HFFc6 (cell line): ENCODE measurements at regions not wholly inside any gene's neighbourhood (a gene's known extent, or its start where the extent isn't known, plus 50 kb on each side); places are given as distances from the start of the nearest gene placed in this dataset.

Experiments used
- DNase-seq: peaks from one replicate; pipeline ENCODE4 v3.0.0-alpha.2; 2018
- H3K27ac Mint-ChIP-seq: 2 replicates; pipeline ENCODE4 v1.8.0; 2020; ENCODE audit warnings: mild to moderate bottlenecking, mixed read lengths
- H3K27me3 Mint-ChIP-seq: 2 replicates; pipeline ENCODE4 v1.8.0; 2021; ENCODE audit warnings: mild to moderate bottlenecking, moderate library complexity, mixed read lengths; ENCODE audit not compliant: insufficient read depth
- H3K36me3 Mint-ChIP-seq: 2 replicates; pipeline ENCODE4 v1.8.0; 2021; ENCODE audit warnings: low read depth, mixed read lengths
- H3K4me1 Mint-ChIP-seq: 2 replicates; pipeline ENCODE4 v1.8.0; 2020; ENCODE audit warnings: low read depth, mixed read lengths
- H3K4me3 Mint-ChIP-seq: 2 replicates; pipeline ENCODE4 v1.8.0; 2020; ENCODE audit warnings: mild to moderate bottlenecking, moderate library complexity, mixed read lengths
- H3K9me3 Mint-ChIP-seq: 2 replicates; pipeline ENCODE4 v1.8.0; 2020; ENCODE audit warnings: mild to moderate bottlenecking, mixed read lengths
- CTCF ChIP-seq: fragments of 200-600 bp; sonication (generic); IDR thresholded peaks from 2 replicates; pipeline ENCODE4 v1.5.0; 2021; ENCODE audit warnings: antibody characterized with exemption, mild to moderate bottlenecking

- Mint-ChIP-seq H3K9me3 (no peaks in the 10 kb centered on the region), H3K27me3 (no peaks in the 10 kb centered on the region), H3K4me3 (no peak overlapping the region), H3K27ac (no peak overlapping the region), H3K36me3 (no peaks in the 10 kb centered on the region), H3K4me1 (peaks cover 33% of the 10 kb centered on the region)
- no peak for TF ChIP-seq CTCF
- peak; percentile 45 for DNase-seq
Measured at GRCh38 chr3:101077361-101078011, 84.3 kb upstream of the ABI3BP start.

DNA sequence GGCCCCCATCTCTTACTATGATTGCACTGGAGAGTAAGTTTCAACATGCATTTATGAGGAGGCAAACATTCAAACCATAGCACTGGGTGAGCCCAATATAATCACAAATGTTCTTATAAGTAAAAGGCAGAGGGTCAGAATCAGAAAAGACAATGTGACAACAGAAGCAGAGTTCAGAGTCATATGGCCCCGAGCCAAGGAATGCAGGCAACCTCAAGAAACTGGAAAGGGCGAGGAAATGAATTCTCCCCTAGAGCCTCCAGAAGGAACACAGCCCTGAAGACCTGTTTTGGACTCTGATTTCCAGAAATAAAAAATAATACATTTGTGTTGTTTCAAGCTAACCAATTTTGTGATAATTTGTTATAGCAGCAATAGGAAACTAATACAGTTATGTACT is 81.3 kb upstream of the ABI3BP start:
- H3K36me3 Mint-ChIP-seq, result peaks cover 11% of the 10 kb centered on the region; the same call in 1 of the 2 replicates
- no peak overlapping the region for H3K27ac Mint-ChIP-seq
- no peak for DNase-seq
- TF ChIP-seq CTCF, result no peak
- H3K9me3 Mint-ChIP-seq, result no peaks in the 10 kb centered on the region
- no peaks in the 10 kb centered on the region for H3K27me3 Mint-ChIP-seq
- no peak overlapping the region for H3K4me3 Mint-ChIP-seq
- peaks cover 50% of the 10 kb centered on the region for H3K4me1 Mint-ChIP-seq

DNA sequence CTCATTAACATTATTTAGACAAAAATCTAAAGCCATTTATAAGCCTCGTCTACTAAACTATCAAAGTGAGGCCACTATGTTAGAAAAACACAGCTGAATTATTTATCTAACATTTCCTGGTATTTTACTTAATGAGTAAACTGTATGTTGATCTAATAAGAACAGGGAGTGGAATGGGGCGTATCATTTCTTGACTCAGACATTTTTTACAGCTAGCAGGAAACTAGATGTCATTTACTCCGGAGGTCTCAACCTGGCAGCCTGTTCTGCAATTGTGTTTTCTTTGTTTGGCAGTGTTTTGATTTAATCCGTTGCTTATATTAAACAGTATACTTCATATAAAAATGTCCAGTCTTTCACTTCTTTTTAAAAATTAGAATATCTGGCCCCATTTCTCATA is 79.1 kb upstream of the ABI3BP start:
- peak overlapping the region; percentile 25 for H3K27ac Mint-ChIP-seq
- no peak for TF ChIP-seq CTCF
- peak; percentile 18 for DNase-seq
- no peaks in the 10 kb centered on the region for H3K9me3 Mint-ChIP-seq
- H3K27me3 Mint-ChIP-seq, result no peaks in the 10 kb centered on the region
- H3K4me1 Mint-ChIP-seq, result peaks cover 59% of the 10 kb centered on the region
- peaks cover 11% of the 10 kb centered on the region; the same call in 1 of the 2 replicates for H3K36me3 Mint-ChIP-seq
- peak overlapping the region; percentile 23; the same call in 1 of the 2 replicates for H3K4me3 Mint-ChIP-seq

DNA sequence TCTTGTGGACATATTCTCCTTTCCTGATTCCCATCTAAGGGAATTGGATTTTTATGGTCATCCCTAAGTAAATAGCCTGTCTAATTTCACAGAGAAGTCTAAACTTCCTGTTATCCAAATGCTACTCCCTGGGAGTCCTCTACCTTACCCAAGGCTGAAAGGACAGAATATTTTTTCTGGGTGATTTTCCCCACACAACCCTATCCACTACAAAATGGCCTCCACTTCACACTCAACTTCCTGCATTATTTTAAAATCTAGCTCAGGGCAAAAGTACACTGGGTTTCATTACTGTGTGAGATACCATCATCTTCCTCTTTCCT is 77.5 kb upstream of the ABI3BP start:
- TF ChIP-seq CTCF, result no peak
- Mint-ChIP-seq H3K4me3 (no peak overlapping the region), H3K27ac (peak overlapping the region; percentile 25; the same call in 1 of the 2 replicates), H3K27me3 (no peaks in the 10 kb centered on the region), H3K36me3 (peaks cover 11% of the 10 kb centered on the region; the same call in 1 of the 2 replicates), H3K9me3 (no peaks in the 10 kb centered on the region), H3K4me1 (peaks cover 71% of the 10 kb centered on the region)
- DNase-seq, result no peak

DNA sequence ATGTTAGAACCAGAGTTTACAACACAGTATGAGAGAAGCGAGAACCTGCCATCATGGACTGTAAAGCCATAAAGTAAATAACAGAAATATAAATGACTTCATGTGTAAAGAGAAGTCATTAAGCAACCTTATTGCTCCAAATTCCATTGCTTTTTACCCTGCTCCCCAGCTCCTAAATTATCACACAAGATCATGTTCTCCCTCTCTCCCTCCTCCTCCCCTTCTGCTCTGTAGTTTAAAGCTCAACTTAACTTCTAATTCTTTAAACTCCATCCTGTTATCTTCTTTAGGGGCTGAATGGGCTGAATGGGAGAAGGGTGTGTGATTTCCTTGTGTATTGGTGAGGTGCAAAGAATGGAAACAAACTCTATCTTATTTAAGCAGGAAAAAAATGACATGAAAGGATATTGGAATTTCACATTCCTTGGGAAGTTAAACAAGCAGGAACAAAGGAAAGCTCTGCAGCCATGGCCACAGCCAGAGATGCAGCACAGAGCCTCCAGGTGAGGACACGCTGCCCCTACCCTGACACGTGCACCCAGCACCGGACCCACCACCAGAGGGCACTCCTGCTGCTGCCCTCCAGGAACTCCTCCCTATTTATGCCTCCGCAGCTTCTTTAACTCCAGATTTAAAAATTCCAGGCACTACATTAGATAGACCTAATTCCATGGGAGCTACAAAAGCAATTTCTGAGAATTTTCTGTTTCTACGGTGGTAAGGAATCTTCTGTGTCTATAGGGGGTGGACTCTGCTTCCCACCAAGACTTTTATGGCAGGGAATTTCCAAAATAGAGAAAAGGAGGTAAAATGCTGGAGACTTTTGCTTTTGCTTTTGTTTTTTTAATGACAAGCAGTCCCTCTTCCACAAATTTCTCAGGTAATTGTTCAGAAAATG is 76.9 kb upstream of the ABI3BP start:
- DNase-seq, result no peak

More for the DNA sequence above, 76.9 kb upstream of the ABI3BP start:
- H3K27ac Mint-ChIP-seq, result peak overlapping the region; percentile 67
- peaks cover 11% of the 10 kb centered on the region; the same call in 1 of the 2 replicates for H3K36me3 Mint-ChIP-seq
- H3K4me1 Mint-ChIP-seq, result peaks cover 77% of the 10 kb centered on the region
- peak; percentile 76 for TF ChIP-seq CTCF
- no peak overlapping the region; the same call in 1 of the 2 replicates for H3K4me3 Mint-ChIP-seq
- H3K27me3 Mint-ChIP-seq, result no peaks in the 10 kb centered on the region
- H3K9me3 Mint-ChIP-seq, result no peaks in the 10 kb centered on the region
